Non-pigmented ciliary epithelial cell (primary cell): ENCODE measurements at regions not wholly inside any gene's neighbourhood (a gene's known extent, or its start where the extent isn't known, plus 50 kb on each side); places are given as distances from the start of the nearest gene placed in this dataset.

Experiments used
- DNase-seq: peaks from one replicate; pipeline ENCODE4 v3.0.0-alpha.2; 2010; ENCODE audit warnings: low read depth

GRCh38 chr11:103662880-103663279 is 373.6 kb upstream of the DDI1 start:
- no peak for DNase-seq

GRCh38 chr11:103668859-103669258 is 367.6 kb upstream of the DDI1 start:
- DNase-seq: no peak

- no peak for DNase-seq
Measured at GRCh38 chr11:103671143-103671651, 365.2 kb upstream of the DDI1 start.

GRCh38 chr11:103673773-103674172 is 362.7 kb upstream of the DDI1 start:
- no peak for DNase-seq

GRCh38 chr11:103676413-103676812 is 360.0 kb upstream of the DDI1 start:
- DNase-seq: no peak

- DNase-seq: no peak
Measured at GRCh38 chr11:103680826-103681225, 355.6 kb upstream of the DDI1 start.

GRCh38 chr11:103681855-103682254 is 354.6 kb upstream of the DDI1 start:
- DNase-seq: no peak

- peak; percentile 42 for DNase-seq
Measured at GRCh38 chr11:103682318-103683184, 353.9 kb upstream of the DDI1 start.

- peak; percentile 17 for DNase-seq
Measured at GRCh38 chr11:103683576-103683975, 352.9 kb upstream of the DDI1 start.

GRCh38 chr11:103688924-103689323 is 347.5 kb upstream of the DDI1 start:
- no peak for DNase-seq

GRCh38 chr11:103690356-103690755 is 346.1 kb upstream of the DDI1 start:
- DNase-seq: no peak

- DNase-seq: no peak
Measured at GRCh38 chr11:103696123-103696522, 340.3 kb upstream of the DDI1 start.

- no peak for DNase-seq
Measured at GRCh38 chr11:103699216-103699615, 337.2 kb upstream of the DDI1 start.

GRCh38 chr11:103699656-103700055 is 336.8 kb upstream of the DDI1 start:
- no peak for DNase-seq

GRCh38 chr11:103700622-103701021 is 335.8 kb upstream of the DDI1 start:
- DNase-seq: peak; percentile 52

- no peak for DNase-seq
Measured at GRCh38 chr11:103703437-103703836, 333.0 kb upstream of the DDI1 start.

GRCh38 chr11:103703954-103704353 is 332.5 kb upstream of the DDI1 start:
- no peak for DNase-seq

GRCh38 chr11:103705642-103706041 is 330.8 kb upstream of the DDI1 start:
- DNase-seq: no peak

GRCh38 chr11:103709371-103709770 is 327.1 kb upstream of the DDI1 start:
- DNase-seq: no peak

GRCh38 chr11:103714246-103714645 is 322.2 kb upstream of the DDI1 start:
- DNase-seq: peak; percentile 19

- no peak for DNase-seq
Measured at GRCh38 chr11:103716363-103716762, 320.1 kb upstream of the DDI1 start.

- DNase-seq: no peak
Measured at GRCh38 chr11:103727262-103727661, 309.2 kb upstream of the DDI1 start.

GRCh38 chr11:103729617-103730016 is 306.8 kb upstream of the DDI1 start:
- no peak for DNase-seq
